ENCODE measurements at regions not wholly inside any gene's neighbourhood (a gene's known extent, or its start where the extent isn't known, plus 50 kb on each side); places are given as distances from the start of the nearest gene placed in this dataset.
A peak's percentile ranks its signal among the peaks of the same experiment; 100 is the strongest.

DNA sequence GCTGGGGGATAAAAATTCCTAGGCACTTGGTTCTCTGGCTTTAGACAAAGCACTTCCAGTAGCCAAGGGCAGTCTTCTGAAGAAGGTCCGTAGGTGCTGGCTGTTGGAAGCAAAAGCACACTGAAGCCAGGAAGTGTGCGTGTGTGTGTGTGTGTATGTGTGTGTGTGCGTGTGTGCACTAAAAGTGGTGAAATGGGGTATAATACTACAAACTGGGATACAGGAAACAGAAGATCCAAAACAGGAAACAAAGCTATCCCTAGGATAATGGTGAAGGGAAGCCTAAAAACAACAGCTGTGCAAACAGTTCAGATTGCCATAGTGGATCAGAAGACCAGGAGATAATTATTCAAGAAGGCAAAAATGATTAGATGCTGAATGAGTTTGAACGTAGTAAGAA is 103.4 kb downstream of the IL20RB start:
- Histone ChIP-seq H3K36me3 (ENCODE audit: control insufficient read depth, insufficient read depth, low read length) (no peaks in the 10 kb centered on the region), H3K9me3 (ENCODE audit: control insufficient read depth, insufficient read depth, low read length) (no peaks in the 10 kb centered on the region), H3K27ac (ENCODE audit: low read depth, low read length) (no peak overlapping the region), H3K9ac (ENCODE audit: low read depth, low read length) (no peak overlapping the region), H3K4me3 (ENCODE audit: low read depth, low read length) (no peak overlapping the region), H3K4me1 (ENCODE audit: control insufficient read depth, insufficient read depth, low read length) (peaks cover 21% of the 10 kb centered on the region), H3K27me3 (ENCODE audit: control insufficient read depth, insufficient read depth, low read length) (no peaks in the 10 kb centered on the region; the same call in none of the 2 replicates)

GRCh38 chr3:137062250-137062649 is 104.5 kb downstream of the IL20RB start:
- Histone ChIP-seq H3K9ac (ENCODE audit: low read depth, low read length) (no peak overlapping the region), H3K27me3 (ENCODE audit: control insufficient read depth, insufficient read depth, low read length) (peaks cover 6% of the 10 kb centered on the region), H3K36me3 (ENCODE audit: control insufficient read depth, insufficient read depth, low read length) (no peaks in the 10 kb centered on the region), H3K27ac (ENCODE audit: low read depth, low read length) (no peak overlapping the region), H3K4me3 (ENCODE audit: low read depth, low read length) (no peak overlapping the region), H3K4me1 (ENCODE audit: control insufficient read depth, insufficient read depth, low read length) (peaks cover 31% of the 10 kb centered on the region), H3K9me3 (ENCODE audit: control insufficient read depth, insufficient read depth, low read length) (no peaks in the 10 kb centered on the region)

DNA sequence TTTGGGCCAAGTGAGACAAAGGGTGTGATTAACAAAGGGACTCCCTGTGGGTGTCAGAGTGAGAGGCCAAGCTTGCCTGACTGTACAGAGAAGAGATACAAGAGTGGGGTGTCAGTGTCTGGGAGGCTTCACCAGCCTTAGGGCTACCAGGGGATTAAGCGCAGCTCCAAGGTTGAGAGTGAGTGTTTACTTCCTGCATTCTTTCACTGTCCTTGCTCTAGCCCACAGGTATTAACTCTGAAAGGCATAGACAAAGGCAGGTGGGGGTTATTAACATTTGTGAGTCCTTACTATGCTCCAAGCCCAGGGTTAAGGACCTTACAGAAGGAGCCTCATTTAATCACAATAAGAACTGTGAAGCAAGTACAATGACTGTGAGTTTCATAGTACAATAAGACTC is 107.6 kb downstream of the IL20RB start:
- Histone ChIP-seq H3K4me1 (ENCODE audit: control insufficient read depth, insufficient read depth, low read length) (peaks cover 31% of the 10 kb centered on the region), H3K27ac (ENCODE audit: low read depth, low read length) (peak overlapping the region; percentile 69), H3K9ac (ENCODE audit: low read depth, low read length) (no peak overlapping the region), H3K9me3 (ENCODE audit: control insufficient read depth, insufficient read depth, low read length) (no peaks in the 10 kb centered on the region), H3K36me3 (ENCODE audit: control insufficient read depth, insufficient read depth, low read length) (no peaks in the 10 kb centered on the region), H3K4me3 (ENCODE audit: low read depth, low read length) (no peak overlapping the region), H3K27me3 (ENCODE audit: control insufficient read depth, insufficient read depth, low read length) (peaks cover 6% of the 10 kb centered on the region)

DNA sequence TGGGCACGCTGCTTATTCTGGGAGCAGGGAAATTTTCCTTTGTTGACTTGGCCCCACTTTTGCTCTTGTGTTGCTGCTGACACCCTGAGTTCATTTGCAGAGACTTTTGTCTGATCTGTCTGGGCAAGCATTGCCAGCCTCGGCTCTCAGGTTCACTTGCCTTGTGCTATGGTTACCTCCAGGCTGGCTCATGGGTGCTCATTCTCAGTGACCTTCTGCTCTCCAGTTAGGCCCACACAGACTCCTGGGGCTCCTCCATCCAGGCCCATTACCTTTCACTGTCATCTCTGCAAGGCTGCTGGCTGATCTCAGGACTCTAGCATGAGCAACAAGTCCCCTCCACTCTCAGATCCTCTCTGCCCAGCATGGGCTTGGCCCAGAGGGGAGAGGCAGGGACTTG is 108.3 kb downstream of the IL20RB start:
- H3K27me3 ChIP-seq (ENCODE audit: control insufficient read depth, insufficient read depth, low read length) = peaks cover 6% of the 10 kb centered on the region
- 0 out of 2 replicates have a peak overlapping the region, but pooled peaks have one; percentile 9 for H3K4me3 ChIP-seq (ENCODE audit: low read depth, low read length)
- H3K9ac ChIP-seq (ENCODE audit: low read depth, low read length) = no peak overlapping the region
- H3K4me1 ChIP-seq (ENCODE audit: control insufficient read depth, insufficient read depth, low read length) = peaks cover 31% of the 10 kb centered on the region
- no peaks in the 10 kb centered on the region for H3K9me3 ChIP-seq (ENCODE audit: control insufficient read depth, insufficient read depth, low read length)
- peak overlapping the region; percentile 69 for H3K27ac ChIP-seq (ENCODE audit: low read depth, low read length)
- no peaks in the 10 kb centered on the region for H3K36me3 ChIP-seq (ENCODE audit: control insufficient read depth, insufficient read depth, low read length)

- Histone ChIP-seq H3K9me3 (ENCODE audit: control insufficient read depth, insufficient read depth, low read length) (no peaks in the 10 kb centered on the region), H3K27ac (ENCODE audit: low read depth, low read length) (no peak overlapping the region), H3K9ac (ENCODE audit: low read depth, low read length) (no peak overlapping the region), H3K27me3 (ENCODE audit: control insufficient read depth, insufficient read depth, low read length) (peaks cover 6% of the 10 kb centered on the region), H3K36me3 (ENCODE audit: control insufficient read depth, insufficient read depth, low read length) (no peaks in the 10 kb centered on the region), H3K4me1 (ENCODE audit: control insufficient read depth, insufficient read depth, low read length) (peaks cover 11% of the 10 kb centered on the region), H3K4me3 (ENCODE audit: low read depth, low read length) (no peak overlapping the region)
These were observed 113.3 kb downstream of the IL20RB start for GRCh38 chr3:137071104-137071503.

- H3K4me3 ChIP-seq (ENCODE audit: low read depth, low read length) = no peak overlapping the region
- H3K9me3 ChIP-seq (ENCODE audit: control insufficient read depth, insufficient read depth, low read length) = no peaks in the 10 kb centered on the region
- H3K9ac ChIP-seq (ENCODE audit: low read depth, low read length) = no peak overlapping the region
- H3K4me1 ChIP-seq (ENCODE audit: control insufficient read depth, insufficient read depth, low read length) = no peaks in the 10 kb centered on the region
- H3K27me3 ChIP-seq (ENCODE audit: control insufficient read depth, insufficient read depth, low read length) = no peaks in the 10 kb centered on the region
- no peaks in the 10 kb centered on the region for H3K36me3 ChIP-seq (ENCODE audit: control insufficient read depth, insufficient read depth, low read length)
- H3K27ac ChIP-seq (ENCODE audit: low read depth, low read length) = no peak overlapping the region
These were observed 117.2 kb downstream of the IL20RB start for GRCh38 chr3:137075020-137075419.

DNA sequence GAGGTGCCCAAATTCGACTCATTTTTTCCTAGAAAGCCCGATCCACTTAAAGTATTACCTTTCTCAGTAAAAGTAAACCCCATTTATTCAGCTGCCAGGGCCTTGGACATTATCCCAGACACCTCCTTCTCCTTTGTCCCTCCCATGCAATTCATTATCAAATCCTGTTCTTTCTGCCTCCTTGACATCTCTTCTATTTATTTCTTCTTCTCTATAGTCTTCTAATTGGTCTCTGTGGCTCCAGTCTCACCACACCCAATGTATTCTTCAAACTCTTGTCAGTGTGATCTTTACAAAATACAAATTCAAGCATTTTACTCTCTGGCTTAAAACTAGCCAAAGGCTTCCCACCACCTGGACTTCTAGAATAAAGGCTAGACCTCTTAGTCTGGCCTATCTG is 120.3 kb downstream of the IL20RB start:
- H3K27ac ChIP-seq (ENCODE audit: low read depth, low read length) = no peak overlapping the region
- H3K4me1 ChIP-seq (ENCODE audit: control insufficient read depth, insufficient read depth, low read length) = no peaks in the 10 kb centered on the region
- H3K9ac ChIP-seq (ENCODE audit: low read depth, low read length) = no peak overlapping the region
- no peaks in the 10 kb centered on the region for H3K9me3 ChIP-seq (ENCODE audit: control insufficient read depth, insufficient read depth, low read length)
- no peaks in the 10 kb centered on the region for H3K27me3 ChIP-seq (ENCODE audit: control insufficient read depth, insufficient read depth, low read length)
- H3K36me3 ChIP-seq (ENCODE audit: control insufficient read depth, insufficient read depth, low read length) = no peaks in the 10 kb centered on the region
- no peak overlapping the region for H3K4me3 ChIP-seq (ENCODE audit: low read depth, low read length)

GRCh38 chr3:137079571-137079970 is 121.8 kb downstream of the IL20RB start:
- no peak overlapping the region for H3K4me3 ChIP-seq (ENCODE audit: low read depth, low read length)
- H3K9me3 ChIP-seq (ENCODE audit: control insufficient read depth, insufficient read depth, low read length) = no peaks in the 10 kb centered on the region
- no peak overlapping the region for H3K27ac ChIP-seq (ENCODE audit: low read depth, low read length)
- H3K36me3 ChIP-seq (ENCODE audit: control insufficient read depth, insufficient read depth, low read length) = no peaks in the 10 kb centered on the region
- no peaks in the 10 kb centered on the region for H3K4me1 ChIP-seq (ENCODE audit: control insufficient read depth, insufficient read depth, low read length)
- H3K27me3 ChIP-seq (ENCODE audit: control insufficient read depth, insufficient read depth, low read length) = no peaks in the 10 kb centered on the region
- H3K9ac ChIP-seq (ENCODE audit: low read depth, low read length) = no peak overlapping the region

- Histone ChIP-seq H3K36me3 (ENCODE audit: control insufficient read depth, insufficient read depth, low read length) (no peaks in the 10 kb centered on the region), H3K9me3 (ENCODE audit: control insufficient read depth, insufficient read depth, low read length) (no peaks in the 10 kb centered on the region), H3K9ac (ENCODE audit: low read depth, low read length) (no peak overlapping the region), H3K4me1 (ENCODE audit: control insufficient read depth, insufficient read depth, low read length) (no peaks in the 10 kb centered on the region), H3K27ac (ENCODE audit: low read depth, low read length) (no peak overlapping the region), H3K4me3 (ENCODE audit: low read depth, low read length) (no peak overlapping the region), H3K27me3 (ENCODE audit: control insufficient read depth, insufficient read depth, low read length) (no peaks in the 10 kb centered on the region)
These were observed 123.9 kb downstream of the IL20RB start for GRCh38 chr3:137081711-137082110.

GRCh38 chr3:137082763-137083162 is 125.0 kb downstream of the IL20RB start:
- Histone ChIP-seq H3K9me3 (ENCODE audit: control insufficient read depth, insufficient read depth, low read length) (no peaks in the 10 kb centered on the region), H3K9ac (ENCODE audit: low read depth, low read length) (no peak overlapping the region), H3K27me3 (ENCODE audit: control insufficient read depth, insufficient read depth, low read length) (no peaks in the 10 kb centered on the region), H3K27ac (ENCODE audit: low read depth, low read length) (no peak overlapping the region), H3K36me3 (ENCODE audit: control insufficient read depth, insufficient read depth, low read length) (no peaks in the 10 kb centered on the region), H3K4me3 (ENCODE audit: low read depth, low read length) (no peak overlapping the region), H3K4me1 (ENCODE audit: control insufficient read depth, insufficient read depth, low read length) (no peaks in the 10 kb centered on the region)

DNA sequence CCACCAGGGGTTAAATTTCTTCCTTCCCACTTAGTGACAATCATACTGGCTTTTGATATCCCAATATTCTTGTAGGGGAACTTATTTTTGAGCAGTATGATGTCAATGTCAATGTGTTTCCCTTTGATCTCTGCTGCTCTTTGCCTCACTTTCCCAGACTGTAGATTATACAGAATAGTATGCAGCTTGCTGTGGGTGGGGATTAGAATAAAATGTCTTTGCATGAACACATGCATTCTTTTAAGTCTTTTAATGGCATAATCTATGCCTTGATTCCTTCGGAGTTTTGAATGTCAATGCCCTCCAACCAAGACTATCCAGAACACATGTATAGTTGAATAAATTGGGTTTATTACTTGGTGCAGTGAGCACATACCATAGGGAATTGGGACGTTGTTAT is 125.5 kb downstream of the IL20RB start:
- H3K9me3 ChIP-seq (ENCODE audit: control insufficient read depth, insufficient read depth, low read length) = no peaks in the 10 kb centered on the region
- H3K27ac ChIP-seq (ENCODE audit: low read depth, low read length) = no peak overlapping the region
- no peaks in the 10 kb centered on the region for H3K4me1 ChIP-seq (ENCODE audit: control insufficient read depth, insufficient read depth, low read length)
- H3K36me3 ChIP-seq (ENCODE audit: control insufficient read depth, insufficient read depth, low read length) = no peaks in the 10 kb centered on the region
- no peaks in the 10 kb centered on the region for H3K27me3 ChIP-seq (ENCODE audit: control insufficient read depth, insufficient read depth, low read length)
- no peak overlapping the region for H3K9ac ChIP-seq (ENCODE audit: low read depth, low read length)
- no peak overlapping the region for H3K4me3 ChIP-seq (ENCODE audit: low read depth, low read length)

DNA sequence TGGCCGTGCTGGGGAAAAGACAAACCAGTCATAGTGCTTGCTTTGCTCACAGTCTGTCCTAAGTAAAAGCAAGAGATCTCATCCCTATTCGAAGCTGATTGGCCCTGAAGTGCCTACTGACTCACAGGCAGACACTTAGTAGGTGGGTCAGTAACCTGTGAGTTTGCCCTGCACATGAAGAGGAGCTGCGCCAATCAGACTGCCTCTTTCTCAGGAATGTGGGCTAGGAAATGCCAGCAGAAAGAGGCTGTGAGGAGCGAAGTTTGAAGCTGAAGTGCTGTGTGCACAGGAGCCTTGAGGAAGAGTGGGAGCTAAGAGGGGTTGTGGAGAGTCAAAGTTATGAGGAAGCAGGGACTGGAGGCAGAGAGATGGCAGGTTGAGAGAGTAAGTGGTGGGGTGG is 126.8 kb downstream of the IL20RB start:
- Histone ChIP-seq H3K4me1 (ENCODE audit: control insufficient read depth, insufficient read depth, low read length) (no peaks in the 10 kb centered on the region), H3K36me3 (ENCODE audit: control insufficient read depth, insufficient read depth, low read length) (no peaks in the 10 kb centered on the region), H3K27me3 (ENCODE audit: control insufficient read depth, insufficient read depth, low read length) (no peaks in the 10 kb centered on the region), H3K27ac (ENCODE audit: low read depth, low read length) (no peak overlapping the region), H3K4me3 (ENCODE audit: low read depth, low read length) (no peak overlapping the region), H3K9ac (ENCODE audit: low read depth, low read length) (no peak overlapping the region), H3K9me3 (ENCODE audit: control insufficient read depth, insufficient read depth, low read length) (no peaks in the 10 kb centered on the region)

Measured in HUES48 (cell line).